K562 (cell line): ENCODE measurements at regions not wholly inside any gene's neighbourhood (a gene's known extent, or its start where the extent isn't known, plus 50 kb on each side); places are given as distances from the start of the nearest gene placed in this dataset.

Experiments
- MYC ChIP-seq, 2 experiments: fragments of 250-450 bp in 1 of 2; sonication (Bioruptor Pico) in 1 of 2; IDR thresholded peaks; 2 replicates each; pipeline versions ENCODE4 v1.5.1 to v1.6.1; 2012 to 2021; ENCODE audit warnings: low read depth in 2 of 2, borderline replicate concordance in 1 of 2, improper control_type of control experiment in 1 of 2, low read length in 1 of 2, mild to moderate bottlenecking in 1 of 2, moderate library complexity in 1 of 2
- POLR2A ChIP-seq: fragments of 450-650 bp; conservative IDR thresholded peaks from 2 replicates; pipeline ENCODE4 v1.6.1; 2016
- ZBTB26 ChIP-seq: fragments of 450-650 bp; formaldehyde crosslinking; IDR thresholded peaks from 2 replicates; pipeline ENCODE4 v1.4.0; 2022; ENCODE audit warnings: missing genetic modification characterization

DNA sequence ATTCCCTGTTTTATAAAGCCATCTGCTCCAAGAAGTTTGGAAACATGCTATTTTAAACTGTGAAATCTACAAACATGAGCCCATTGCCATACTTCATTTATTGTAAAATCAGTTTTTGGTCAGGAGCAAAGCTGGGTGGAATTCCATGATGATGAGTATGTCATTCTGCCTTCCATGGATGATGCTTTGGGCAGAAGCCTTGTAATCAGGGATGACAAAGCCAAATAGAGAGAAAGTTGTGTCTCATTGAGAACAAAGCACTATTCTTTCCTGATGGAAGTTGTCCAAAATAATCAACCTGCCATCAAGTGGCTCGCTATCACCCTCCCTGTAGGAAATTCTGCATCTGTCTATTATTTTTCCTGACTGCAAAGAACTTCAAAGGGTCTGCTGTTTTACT lies 313.0 kb upstream of the DEFB112 start:
- no peak for TF ChIP-seq ZBTB26 (CRISPR knock-in tag)
- no peak for TF ChIP-seq POLR2A
- TF ChIP-seq MYC (IDR thresholded peaks at IDR 0.05; ENCODE audit: low read depth, low read length) = no peak
- TF ChIP-seq MYC (CRISPR knock-in tag; IDR thresholded peaks at IDR 0.05; ENCODE audit: borderline replicate concordance, low read depth) = no peak
